Lower leg skin (tissue), 3 donors: ENCODE measurements at regions not wholly inside any gene's neighbourhood (a gene's known extent, or its start where the extent isn't known, plus 50 kb on each side); places are given as distances from the start of the nearest gene placed in this dataset.

Source experiments
- CTCF ChIP-seq, 3 donors: fragments of 450-650 bp; IDR thresholded peaks; one replicate each; pipeline ENCODE4 v1.5.1; 2016; ENCODE audit warnings: antibody characterized with exemption in 3 of 3, mild to moderate bottlenecking in 3 of 3, moderate library complexity in 2 of 3
- POLR2A ChIP-seq, 2 donors: fragments of 450-650 bp; IDR thresholded peaks; one replicate each; pipeline ENCODE4 v1.6.1; 2016 to 2017; ENCODE audit warnings: antibody characterized with exemption in 2 of 2, mild to moderate bottlenecking in 1 of 2, moderate library complexity in 1 of 2

GRCh38 chr20:21623074-21623780 lies 82.2 kb upstream of the PAX1 start:
- TF ChIP-seq POLR2A (IDR thresholded peaks at IDR 0.05) (no peak), CTCF (IDR thresholded peaks at IDR 0.05) (no peak)
